GM21367 (cell line): ENCODE measurements at regions not wholly inside any gene's neighbourhood (a gene's known extent, or its start where the extent isn't known, plus 50 kb on each side); places are given as distances from the start of the nearest gene placed in this dataset.
"Not testable (repeated sequence)": the region's sequence is repeated elsewhere in the genome, so short reads cannot be mapped to it uniquely, and the experiment has no call there.

Experiments used
- ATAC-seq: cut with Tn5 transposase; IDR thresholded peaks from one replicate; pipeline ENCODE4 v1.9.1; 2021; ENCODE audit not compliant: unreplicated experiment

- ATAC-seq: no peak
Measured at GRCh38 chr1:182261655-182262054, 129.9 kb downstream of the GLUL start.

GRCh38 chr1:182260516-182260915 is 131.1 kb downstream of the GLUL start:
- ATAC-seq: no peak

- ATAC-seq: no peak
Measured at GRCh38 chr1:182259968-182260367, 131.6 kb downstream of the GLUL start.

- peak; percentile 49 for ATAC-seq
Measured at GRCh38 chr1:182259229-182259872, 132.2 kb downstream of the GLUL start.

GRCh38 chr1:182257369-182258063 is 134.1 kb downstream of the GLUL start:
- no peak for ATAC-seq

GRCh38 chr1:182256931-182257330 is 134.7 kb downstream of the GLUL start:
- no peak for ATAC-seq

- ATAC-seq: no peak
Measured at GRCh38 chr1:182255494-182255893, 136.1 kb downstream of the GLUL start.

- no peak for ATAC-seq
Measured at GRCh38 chr1:182253319-182253860, 138.2 kb downstream of the GLUL start.

GRCh38 chr1:182251561-182251960 is 140.0 kb downstream of the GLUL start:
- ATAC-seq: no peak

- peak; percentile 81 for ATAC-seq
Measured at GRCh38 chr1:182249201-182249676, 142.4 kb downstream of the GLUL start.

GRCh38 chr1:182248721-182249120 is 142.9 kb downstream of the GLUL start:
- no peak for ATAC-seq

GRCh38 chr1:182247813-182248212 is 143.8 kb downstream of the GLUL start:
- ATAC-seq: not testable (repeated sequence)

GRCh38 chr1:182246783-182247182 is 144.8 kb downstream of the GLUL start:
- ATAC-seq: no peak

GRCh38 chr1:182245040-182245439 is 146.6 kb downstream of the GLUL start:
- no peak for ATAC-seq

GRCh38 chr1:182244451-182244850 is 147.1 kb downstream of the GLUL start:
- ATAC-seq: no peak

- no peak for ATAC-seq
Measured at GRCh38 chr1:182242641-182243040, 148.9 kb downstream of the GLUL start.

- ATAC-seq: no peak
Measured at GRCh38 chr1:182240085-182240484, 151.5 kb downstream of the GLUL start.

GRCh38 chr1:182238421-182238820 is 153.2 kb downstream of the GLUL start:
- ATAC-seq: no peak

- ATAC-seq: no peak
Measured at GRCh38 chr1:182237329-182237728, 154.3 kb downstream of the GLUL start.

- ATAC-seq: no peak
Measured at GRCh38 chr1:182236651-182237077, 154.9 kb downstream of the GLUL start.

- no peak for ATAC-seq
Measured at GRCh38 chr1:182235952-182236650, 155.5 kb downstream of the GLUL start.

- ATAC-seq: no peak
Measured at GRCh38 chr1:182235604-182235951, 156.0 kb downstream of the GLUL start.
